22Rv1 (cell line): ENCODE measurements at regions not wholly inside any gene's neighbourhood (a gene's known extent, or its start where the extent isn't known, plus 50 kb on each side); places are given as distances from the start of the nearest gene placed in this dataset.
"Not testable (repeated sequence)": the region's sequence is repeated elsewhere in the genome, so short reads cannot be mapped to it uniquely, and the experiment has no call there.

ENCODE experiments used
- H3K27ac ChIP-seq: fragments of 450-650 bp; 2 replicates; pipeline ENCODE4 v1.5.1; 2017
- CTCF ChIP-seq: fragments of 450-650 bp; IDR thresholded peaks from 2 replicates; pipeline ENCODE4 v1.5.1; 2017; ENCODE audit warnings: mild to moderate bottlenecking
- ZFX ChIP-seq: fragments of 450-650 bp; IDR thresholded peaks from 2 replicates; pipeline ENCODE4 v1.6.1; 2017; ENCODE audit warnings: antibody characterized with exemption, borderline replicate concordance

GRCh38 chr5:125451622-125452021 is 705.2 kb upstream of the ZNF608 start:
- no peak overlapping the region for H3K27ac ChIP-seq
- TF ChIP-seq CTCF, result no peak
- TF ChIP-seq ZFX, result no peak

- H3K27ac ChIP-seq, result no peak overlapping the region
- TF ChIP-seq ZFX, result no peak
- TF ChIP-seq CTCF, result no peak
Observed at GRCh38 chr5:125452991-125453390, 706.6 kb upstream of the ZNF608 start.

GRCh38 chr5:125455041-125455440 is 708.6 kb upstream of the ZNF608 start:
- TF ChIP-seq ZFX (no peak), CTCF (no peak)

GRCh38 chr5:125456005-125456404 is 709.6 kb upstream of the ZNF608 start:
- not testable (repeated sequence) for H3K27ac ChIP-seq

More at GRCh38 chr5:125455041-125455440, 708.6 kb upstream of the ZNF608 start:
- H3K27ac ChIP-seq, result no peak overlapping the region

GRCh38 chr5:125457617-125458016 is 711.2 kb upstream of the ZNF608 start:
- TF ChIP-seq CTCF (no peak), ZFX (no peak)
- no peak overlapping the region for H3K27ac ChIP-seq

- H3K27ac ChIP-seq, result not testable (repeated sequence)
Observed at GRCh38 chr5:125458949-125459348, 712.5 kb upstream of the ZNF608 start.

GRCh38 chr5:125461641-125462072 is 715.2 kb upstream of the ZNF608 start:
- TF ChIP-seq CTCF (no peak), ZFX (no peak)
- H3K27ac ChIP-seq, result no peak overlapping the region

GRCh38 chr5:125463466-125464092 is 717.1 kb upstream of the ZNF608 start:
- H3K27ac ChIP-seq, result no peak overlapping the region
- no peak for TF ChIP-seq ZFX
- no peak for TF ChIP-seq CTCF
